ENCODE measurements at regions not wholly inside any gene's neighbourhood (a gene's known extent, or its start where the extent isn't known, plus 50 kb on each side); places are given as distances from the start of the nearest gene placed in this dataset.

DNA sequence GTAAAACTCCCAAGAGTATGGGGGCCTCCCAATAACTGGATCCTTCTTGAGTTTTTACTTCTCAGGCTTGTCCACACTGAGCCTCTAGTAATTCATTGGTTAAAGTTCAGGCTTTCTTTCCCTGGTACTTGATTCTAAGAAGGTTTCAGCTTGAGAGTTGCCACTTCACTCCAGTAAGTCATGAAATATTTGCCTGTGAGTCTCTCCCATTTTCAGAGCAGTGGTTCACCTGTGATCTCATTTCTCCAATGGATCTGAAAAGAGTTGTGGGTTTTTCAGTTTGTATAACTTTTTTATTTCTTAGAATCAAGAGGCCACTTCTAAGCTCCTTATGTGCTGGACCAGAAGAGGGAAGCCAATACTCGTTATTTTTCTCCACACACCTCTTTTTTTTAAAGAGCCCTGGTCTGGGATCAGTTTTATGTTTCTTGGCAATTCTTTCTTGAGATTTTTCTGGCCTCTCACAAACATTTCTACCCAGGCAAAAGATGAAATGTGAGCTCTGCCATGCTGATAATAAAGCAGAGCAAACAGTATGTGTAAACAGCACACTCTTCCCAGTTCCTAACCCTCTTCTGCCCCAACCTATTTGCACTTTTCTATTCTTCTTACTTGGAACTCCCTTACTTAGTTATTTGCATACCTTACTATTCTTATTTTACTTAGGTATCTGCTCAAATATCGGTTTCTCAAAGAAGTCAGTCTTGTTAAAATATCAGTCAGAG lies 983.4 kb downstream of the CCSER2 start:
- BruUV-seq (replicated peaks), result no TSS peak
- DNase-seq (ENCODE audit: low spot score), result no peak
- no peaks in the 10 kb centered on the region for H3K36me3 ChIP-seq (ENCODE audit: insufficient read depth, low read length, poor library complexity, severe bottlenecking)
- intact Hi-C loops (cut with micrococcal nuclease; ENCODE audit: unreplicated experiment), result no loop called here
- ChIA-PET CTCF (no interaction called here), POLR2A (ENCODE audit: low non-redundant PET) (no interaction called here)
- no peaks in the 10 kb centered on the region for H3K9me3 ChIP-seq (ENCODE audit: low read depth, low read length, poor library complexity, severe bottlenecking)
- TF ChIP-seq, protein P1, sequence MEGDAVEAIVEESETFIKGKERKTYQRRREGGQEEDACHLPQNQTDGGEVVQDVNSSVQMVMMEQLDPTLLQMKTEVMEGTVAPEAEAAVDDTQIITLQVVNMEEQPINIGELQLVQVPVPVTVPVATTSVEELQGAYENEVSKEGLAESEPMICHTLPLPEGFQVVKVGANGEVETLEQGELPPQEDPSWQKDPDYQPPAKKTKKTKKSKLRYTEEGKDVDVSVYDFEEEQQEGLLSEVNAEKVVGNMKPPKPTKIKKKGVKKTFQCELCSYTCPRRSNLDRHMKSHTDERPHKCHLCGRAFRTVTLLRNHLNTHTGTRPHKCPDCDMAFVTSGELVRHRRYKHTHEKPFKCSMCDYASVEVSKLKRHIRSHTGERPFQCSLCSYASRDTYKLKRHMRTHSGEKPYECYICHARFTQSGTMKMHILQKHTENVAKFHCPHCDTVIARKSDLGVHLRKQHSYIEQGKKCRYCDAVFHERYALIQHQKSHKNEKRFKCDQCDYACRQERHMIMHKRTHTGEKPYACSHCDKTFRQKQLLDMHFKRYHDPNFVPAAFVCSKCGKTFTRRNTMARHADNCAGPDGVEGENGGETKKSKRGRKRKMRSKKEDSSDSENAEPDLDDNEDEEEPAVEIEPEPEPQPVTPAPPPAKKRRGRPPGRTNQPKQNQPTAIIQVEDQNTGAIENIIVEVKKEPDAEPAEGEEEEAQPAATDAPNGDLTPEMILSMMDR (conservative IDR thresholded peaks at IDR 0.05; ENCODE audit: low read depth, low read length), result no peak
- no peak for TF ChIP-seq EZH2 (IDR thresholded peaks at IDR 0.05; ENCODE audit: borderline replicate concordance, low read depth, low read length, poor library complexity, severe bottlenecking)
- H3K4me3 ChIP-seq (ENCODE audit: low read depth, low read length, poor library complexity, severe bottlenecking), result no peak overlapping the region
- no peaks in the 10 kb centered on the region for H3K27me3 ChIP-seq (replicated peaks; ENCODE audit: insufficient read depth, low read depth, low read length, poor library complexity)
- H3K27ac ChIP-seq (ENCODE audit: low read depth, low read length, poor library complexity, severe bottlenecking), result no peak overlapping the region
- H3K4me1 ChIP-seq (ENCODE audit: insufficient read depth, low read length, poor library complexity, severe bottlenecking), result no peaks in the 10 kb centered on the region

DNA sequence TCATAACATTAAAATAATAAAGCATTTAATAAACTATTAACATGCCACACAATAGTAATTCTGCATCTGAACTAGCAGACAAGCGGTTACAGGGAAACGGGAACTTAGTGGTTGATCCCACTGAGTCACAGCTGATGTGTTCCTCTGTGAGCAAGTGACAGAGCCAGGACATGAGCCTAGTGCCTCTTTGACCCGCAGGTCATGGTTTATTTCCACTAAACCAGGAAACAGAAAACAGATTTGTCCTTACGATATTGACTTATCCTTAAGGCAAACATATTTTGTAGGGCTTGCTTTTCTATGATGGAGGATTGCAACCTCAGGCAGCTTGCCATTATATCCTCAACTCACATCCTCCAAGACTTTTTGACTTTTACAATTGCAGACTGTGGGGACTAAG lies 987.3 kb downstream of the CCSER2 start:
- Histone ChIP-seq H3K27me3 (replicated peaks; ENCODE audit: insufficient read depth, low read depth, low read length, poor library complexity) (no peaks in the 10 kb centered on the region), H3K27ac (ENCODE audit: low read depth, low read length, poor library complexity, severe bottlenecking) (no peak overlapping the region), H3K36me3 (ENCODE audit: insufficient read depth, low read length, poor library complexity, severe bottlenecking) (no peaks in the 10 kb centered on the region), H3K4me1 (ENCODE audit: insufficient read depth, low read length, poor library complexity, severe bottlenecking) (no peaks in the 10 kb centered on the region), H3K9me3 (ENCODE audit: low read depth, low read length, poor library complexity, severe bottlenecking) (no peaks in the 10 kb centered on the region), H3K4me3 (ENCODE audit: low read depth, low read length, poor library complexity, severe bottlenecking) (no peak overlapping the region)
- POLR2A ChIA-PET (ENCODE audit: low non-redundant PET), result no interaction called here
- no peak for DNase-seq (ENCODE audit: low spot score)
- no TSS peak for BruUV-seq (replicated peaks)
- TF ChIP-seq, protein P1 (conservative IDR thresholded peaks at IDR 0.05; ENCODE audit: low read depth, low read length), result no peak
- TF ChIP-seq EZH2 (IDR thresholded peaks at IDR 0.05; ENCODE audit: borderline replicate concordance, low read depth, low read length, poor library complexity, severe bottlenecking), result no peak
- intact Hi-C loops (cut with micrococcal nuclease; ENCODE audit: unreplicated experiment), result no loop called here
- CTCF ChIA-PET, result no interaction called here

DNA sequence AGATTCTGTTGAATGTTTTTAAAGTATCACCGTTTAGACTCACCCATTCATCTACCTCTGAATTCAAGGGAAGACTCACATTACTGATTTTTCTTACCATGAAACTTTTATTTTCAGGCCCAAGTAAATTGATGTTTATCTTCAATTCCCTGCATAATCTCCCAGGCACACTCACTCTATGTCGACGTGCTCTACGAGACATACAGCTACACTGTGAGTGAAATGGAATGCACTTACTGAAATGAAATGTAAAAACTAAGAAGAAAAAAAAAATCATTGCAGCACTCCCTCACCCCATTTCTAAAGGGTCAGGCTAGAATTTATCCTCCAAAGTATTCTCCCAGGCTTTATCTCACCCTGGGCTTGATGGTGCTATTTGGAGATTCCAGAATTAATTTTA lies 987.9 kb downstream of the CCSER2 start:
- Histone ChIP-seq H3K27me3 (replicated peaks; ENCODE audit: insufficient read depth, low read depth, low read length, poor library complexity) (no peaks in the 10 kb centered on the region), H3K4me3 (ENCODE audit: low read depth, low read length, poor library complexity, severe bottlenecking) (no peak overlapping the region), H3K27ac (ENCODE audit: low read depth, low read length, poor library complexity, severe bottlenecking) (no peak overlapping the region), H3K4me1 (ENCODE audit: insufficient read depth, low read length, poor library complexity, severe bottlenecking) (no peaks in the 10 kb centered on the region), H3K9me3 (ENCODE audit: low read depth, low read length, poor library complexity, severe bottlenecking) (no peaks in the 10 kb centered on the region), H3K36me3 (ENCODE audit: insufficient read depth, low read length, poor library complexity, severe bottlenecking) (no peaks in the 10 kb centered on the region)
- BruUV-seq (replicated peaks), result no TSS peak
- ChIA-PET CTCF (no interaction called here), POLR2A (ENCODE audit: low non-redundant PET) (no interaction called here)
- DNase-seq (ENCODE audit: low spot score), result no peak
- TF ChIP-seq, protein P1 (conservative IDR thresholded peaks at IDR 0.05; ENCODE audit: low read depth, low read length), result no peak
- TF ChIP-seq EZH2 (IDR thresholded peaks at IDR 0.05; ENCODE audit: borderline replicate concordance, low read depth, low read length, poor library complexity, severe bottlenecking), result no peak
- intact Hi-C loops (cut with micrococcal nuclease; ENCODE audit: unreplicated experiment), result no loop called here
